Cardiac muscle cell (in vitro differentiated cells and primary cell): ENCODE measurements at regions not wholly inside any gene's neighbourhood (a gene's known extent, or its start where the extent isn't known, plus 50 kb on each side); places are given as distances from the start of the nearest gene placed in this dataset.

Source experiments
- DNase-seq, 2 donors: peaks; one replicate each; pipeline versions ENCODE4 v3.0.0 to v3.0.0-alpha.2; 2010 to 2017; ENCODE audit warnings: low read depth in 1 of 2, low spot score in 1 of 2
- H3K27ac ChIP-seq: fragments of 200-600 bp; sonication (generic); 2 replicates; pipeline ENCODE4 v1.5.1; 2016
- H3K27me3 ChIP-seq: fragments of 200-600 bp; sonication (generic); 2 replicates; pipeline ENCODE4 v1.6.0; 2016; ENCODE audit warnings: control low read depth
- H3K36me3 ChIP-seq: fragments of 200-600 bp; sonication (generic); 2 replicates; pipeline ENCODE4 v1.5.1; 2016; ENCODE audit warnings: control low read depth
- H3K4me1 ChIP-seq: fragments of 200-600 bp; sonication (generic); 2 replicates; pipeline ENCODE4 v1.8.1; 2017; ENCODE audit warnings: low read depth, mild to moderate bottlenecking, mixed run types
- H3K4me3 ChIP-seq: fragments of 200-600 bp; sonication (generic); 2 replicates; pipeline ENCODE4 v1.5.1; 2016; ENCODE audit warnings: mild to moderate bottlenecking
- H3K9me3 ChIP-seq: fragments of 200-600 bp; sonication (generic); 2 replicates; pipeline ENCODE4 v1.5.1; 2017; ENCODE audit warnings: low read depth, mild to moderate bottlenecking, control low read depth
- CTCF ChIP-seq: IDR thresholded peaks from 2 replicates; pipeline ENCODE4 v1.5.1; 2012; ENCODE audit warnings: low read depth, mild to moderate bottlenecking, low read length

GRCh38 chr9:134575103-134575900 lies 66.3 kb upstream of the COL5A1 start:
- Histone ChIP-seq H3K9me3 (no peaks in the 10 kb centered on the region), H3K4me3 (no peak overlapping the region), H3K4me1 (peaks cover 16% of the 10 kb centered on the region), H3K27me3 (no peaks in the 10 kb centered on the region), H3K36me3 (no peaks in the 10 kb centered on the region), H3K27ac (no peak overlapping the region)
- TF ChIP-seq CTCF = no peak
- no peak for DNase-seq

GRCh38 chr9:134575901-134576176 lies 65.8 kb upstream of the COL5A1 start:
- no peak overlapping the region for H3K27ac ChIP-seq
- H3K9me3 ChIP-seq = peaks cover under 1% of the 10 kb centered on the region
- H3K4me1 ChIP-seq = peaks cover 16% of the 10 kb centered on the region

GRCh38 chr9:134585021-134585561 lies 56.5 kb upstream of the COL5A1 start:
- H3K27me3 ChIP-seq = no peaks in the 10 kb centered on the region
- H3K27ac ChIP-seq = no peak overlapping the region
- no peaks in the 10 kb centered on the region for H3K36me3 ChIP-seq
- peaks cover 11% of the 10 kb centered on the region for H3K4me1 ChIP-seq
- DNase-seq = no peak
- TF ChIP-seq CTCF = no peak
- H3K4me3 ChIP-seq = no peak overlapping the region
- peaks cover 4% of the 10 kb centered on the region for H3K9me3 ChIP-seq

More at GRCh38 chr9:134575901-134576176, 65.8 kb upstream of the COL5A1 start:
- Histone ChIP-seq H3K36me3 (no peaks in the 10 kb centered on the region), H3K27me3 (no peaks in the 10 kb centered on the region), H3K4me3 (no peak overlapping the region)
- DNase-seq = no peak
- no peak for TF ChIP-seq CTCF

- Histone ChIP-seq H3K4me1 (peaks cover 20% of the 10 kb centered on the region), H3K4me3 (no peak overlapping the region), H3K27me3 (no peaks in the 10 kb centered on the region), H3K36me3 (no peaks in the 10 kb centered on the region), H3K9me3 (peaks cover 1% of the 10 kb centered on the region), H3K27ac (no peak overlapping the region)
- peak; percentile 10 for TF ChIP-seq CTCF
- DNase-seq = peak in 1 of 2 donors; percentile 62
Observed at GRCh38 chr9:134585746-134586706, 55.6 kb upstream of the COL5A1 start.

GRCh38 chr9:134589748-134590147 lies 51.9 kb upstream of the COL5A1 start:
- no peak overlapping the region for H3K4me3 ChIP-seq
- no peak overlapping the region for H3K27ac ChIP-seq
- no peaks in the 10 kb centered on the region for H3K36me3 ChIP-seq
- TF ChIP-seq CTCF = no peak
- no peaks in the 10 kb centered on the region for H3K27me3 ChIP-seq
- H3K4me1 ChIP-seq = peaks cover 31% of the 10 kb centered on the region
- DNase-seq = no peak
- H3K9me3 ChIP-seq = no peaks in the 10 kb centered on the region
